ENCODE measurements at regions not wholly inside any gene's neighbourhood (a gene's known extent, or its start where the extent isn't known, plus 50 kb on each side); places are given as distances from the start of the nearest gene placed in this dataset.
"Not testable (repeated sequence)": the region's sequence is repeated elsewhere in the genome, so short reads cannot be mapped to it uniquely, and the experiment has no call there.

DNA sequence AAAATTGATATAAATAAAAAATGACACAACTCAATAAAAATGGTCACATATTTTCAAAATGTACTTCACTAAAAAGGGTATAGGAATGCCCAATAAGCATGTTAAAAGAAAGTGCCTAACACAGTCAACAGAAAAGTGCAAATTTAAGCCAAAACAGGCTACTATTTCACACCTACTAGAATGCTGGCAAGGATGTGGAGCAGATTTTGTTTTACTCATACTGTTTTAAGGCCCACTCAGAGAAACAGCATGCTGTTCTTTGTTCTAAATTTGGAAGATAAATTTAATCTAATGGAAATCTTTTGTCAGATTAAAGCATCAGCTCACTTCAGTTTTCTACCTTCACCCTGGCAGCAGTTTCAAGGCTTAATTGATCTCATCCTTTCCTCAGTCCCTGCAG is 576.8 kb upstream of the HS3ST1 start:
- DNase-seq, result no peak

DNA sequence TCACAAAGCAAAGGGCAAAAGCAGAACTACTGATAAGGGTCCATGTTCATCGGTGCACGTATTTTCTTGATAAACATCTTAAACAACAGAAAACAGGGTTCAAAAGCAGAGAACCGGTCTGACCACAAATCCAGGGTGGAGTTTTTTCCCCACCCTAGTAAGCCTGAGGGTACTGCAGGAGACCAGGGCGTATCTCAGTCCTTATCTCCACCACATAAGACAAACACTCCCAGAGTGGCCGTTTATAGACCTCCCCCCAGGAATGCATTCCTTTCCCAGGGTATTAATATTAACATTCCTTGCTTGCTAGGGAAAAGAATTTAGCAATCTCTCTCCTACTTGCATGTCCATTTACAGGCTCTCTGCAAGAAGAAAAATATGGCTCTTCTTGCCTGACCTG is 567.9 kb upstream of the HS3ST1 start:
- not testable (repeated sequence) for DNase-seq

DNA sequence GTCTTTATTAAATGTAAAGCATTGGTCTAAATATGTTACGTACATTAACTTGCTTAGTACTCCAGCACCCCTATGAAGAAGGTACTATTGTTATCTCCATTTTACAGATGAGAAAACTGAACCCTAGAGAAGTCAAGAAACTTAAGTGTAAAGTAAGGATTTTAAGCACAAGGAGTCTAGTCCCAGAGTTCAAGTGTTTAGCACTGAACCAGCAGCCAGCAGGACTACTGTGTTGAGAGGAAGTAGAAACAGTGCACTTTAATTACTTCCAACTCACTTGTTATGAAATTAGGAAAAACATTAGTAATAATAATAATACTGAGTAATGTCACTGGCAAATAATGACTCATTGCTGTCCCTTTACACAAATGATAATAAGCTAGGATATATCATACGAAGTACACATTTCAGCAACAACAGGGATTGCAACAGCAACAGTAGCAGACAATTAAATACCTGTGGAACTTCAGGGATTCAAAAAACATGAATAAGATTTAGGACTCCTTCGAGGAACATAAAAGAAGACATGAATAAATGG is 548.1 kb upstream of the HS3ST1 start:
- DNase-seq, result no peak

DNA sequence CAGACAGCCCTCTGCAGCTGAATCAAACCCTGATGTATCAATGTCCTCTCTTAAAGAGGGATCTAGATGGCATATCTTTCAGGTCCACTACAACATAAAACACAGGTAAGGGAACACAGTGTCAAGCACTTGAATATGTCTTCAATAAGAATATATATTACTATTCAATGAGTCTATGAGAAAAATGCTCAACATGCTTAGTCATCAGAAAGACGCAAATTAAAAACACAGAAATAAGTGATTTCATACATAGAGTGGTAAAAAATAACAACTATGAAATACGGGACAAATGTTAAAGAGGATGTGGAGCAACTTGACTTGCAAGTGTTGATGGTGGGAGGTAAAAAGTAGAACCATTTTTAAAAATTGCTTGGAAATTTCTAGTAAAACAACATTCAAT is 544.6 kb upstream of the HS3ST1 start:
- DNase-seq, result no peak

DNA sequence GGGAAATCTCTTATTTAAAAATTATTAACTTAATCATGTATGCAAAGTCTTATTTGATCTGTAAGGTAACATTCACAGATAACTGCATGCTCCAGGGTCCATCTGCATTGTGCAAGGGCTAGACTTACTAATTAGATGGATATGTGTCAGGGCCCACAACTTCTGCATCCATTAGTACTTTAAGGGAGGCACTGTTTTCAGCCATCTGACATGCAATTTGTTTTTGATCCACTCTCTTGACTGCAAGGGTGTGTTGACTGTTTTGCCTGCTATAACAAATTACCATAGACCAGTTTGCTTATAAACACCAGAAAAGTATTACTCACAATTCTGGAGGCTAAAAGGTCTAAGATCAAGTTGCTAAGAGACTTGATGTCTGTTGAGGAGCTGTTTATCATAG is 542.1 kb upstream of the HS3ST1 start:
- no peak for DNase-seq

DNA sequence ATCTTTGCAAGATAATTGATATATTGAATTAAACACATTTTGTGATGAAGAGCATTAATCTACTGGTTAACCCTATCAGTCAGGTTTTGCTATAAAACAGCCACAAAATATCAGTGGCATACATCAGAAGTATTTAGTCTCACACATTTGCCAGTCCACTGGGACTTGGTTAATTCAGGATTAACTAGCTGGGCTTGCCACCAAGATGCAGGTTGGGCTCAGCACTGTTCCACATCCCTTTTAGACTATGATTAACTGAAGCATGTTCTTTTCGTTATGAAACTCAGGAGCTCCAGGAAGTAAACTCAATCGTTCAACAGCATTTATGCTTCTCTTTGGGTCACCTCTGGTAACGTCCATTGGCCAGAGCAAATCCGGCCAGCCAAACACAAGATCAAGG is 538.1 kb upstream of the HS3ST1 start:
- DNase-seq, result no peak

DNA sequence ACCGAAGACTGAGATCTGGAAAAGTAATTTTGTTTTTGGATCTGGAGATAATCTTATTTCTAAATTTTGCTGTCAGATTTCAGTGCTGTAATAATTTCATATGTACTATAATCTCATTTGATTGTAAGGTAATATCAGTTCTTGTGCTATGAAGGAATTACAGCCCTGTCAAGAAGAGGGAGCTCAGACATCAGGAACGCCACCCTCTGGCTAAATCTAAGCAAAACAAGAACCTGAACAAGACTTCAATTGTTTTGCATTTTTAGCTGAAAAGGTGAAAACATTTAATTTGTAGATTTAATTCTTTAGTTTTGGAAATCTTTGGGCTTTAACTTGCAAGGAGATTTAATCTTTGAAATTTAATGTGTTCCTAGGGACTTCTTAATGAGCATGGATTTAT is 525.4 kb upstream of the HS3ST1 start:
- peak; percentile 12 to 48 for DNase-seq

DNA sequence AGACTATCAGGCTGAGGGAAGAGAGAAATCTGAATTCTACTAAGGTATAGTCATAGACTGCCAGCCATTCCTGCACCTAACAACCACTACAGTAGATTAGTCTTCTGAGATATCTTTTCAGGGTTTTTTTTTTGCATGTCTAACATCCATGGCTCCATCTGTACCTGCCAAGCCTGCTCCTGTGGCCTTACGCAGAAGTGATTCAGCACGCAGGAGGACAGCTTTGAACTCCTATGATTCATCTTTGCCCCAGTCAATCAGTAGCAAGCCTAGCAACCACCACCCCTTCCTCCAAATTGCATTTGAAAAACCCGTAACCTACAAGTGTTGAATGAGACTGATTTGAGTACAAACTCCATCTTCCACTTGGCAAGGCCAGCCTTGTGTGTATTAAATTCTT is 520.7 kb upstream of the HS3ST1 start:
- DNase-seq, result no peak

DNA sequence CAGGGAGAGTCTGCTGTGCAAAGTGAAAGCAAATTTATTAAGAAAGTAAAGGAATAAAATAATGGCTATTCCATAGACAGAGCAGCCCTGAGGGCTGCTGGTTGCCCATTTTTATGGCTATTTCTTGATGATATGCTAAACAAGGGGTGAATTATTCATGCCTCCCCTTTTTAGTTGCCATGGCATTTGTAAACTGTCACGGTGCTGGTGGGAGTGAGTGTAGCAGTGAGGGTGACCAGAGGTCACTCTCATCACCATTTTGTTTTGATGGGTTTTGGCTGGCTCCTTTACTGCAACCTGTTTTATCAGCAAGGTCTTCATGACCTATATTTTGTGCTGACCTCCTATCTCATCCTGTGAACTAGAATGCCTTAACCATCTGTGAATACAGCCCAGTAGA is 518.9 kb upstream of the HS3ST1 start:
- not testable (repeated sequence) for DNase-seq

DNA sequence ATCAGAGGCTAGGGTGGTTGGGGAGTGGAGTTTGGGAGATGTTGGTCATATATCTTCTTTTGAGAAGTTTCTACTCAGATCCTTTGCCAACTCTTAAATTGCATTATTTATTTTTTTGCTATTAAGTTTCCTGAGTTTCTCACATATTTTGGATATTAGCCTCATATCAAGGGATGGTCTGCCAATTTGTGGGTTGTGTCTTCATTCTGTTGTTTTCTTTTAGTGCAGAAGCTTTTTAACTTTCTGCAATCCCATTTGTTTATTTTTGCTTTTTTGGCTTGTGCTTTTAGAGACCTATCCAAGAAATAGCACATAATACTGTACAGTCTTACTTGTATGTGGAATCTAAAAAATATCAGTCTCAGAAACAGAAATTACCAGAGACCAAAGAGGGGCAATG is 509.2 kb upstream of the HS3ST1 start:
- DNase-seq, result no peak

DNA sequence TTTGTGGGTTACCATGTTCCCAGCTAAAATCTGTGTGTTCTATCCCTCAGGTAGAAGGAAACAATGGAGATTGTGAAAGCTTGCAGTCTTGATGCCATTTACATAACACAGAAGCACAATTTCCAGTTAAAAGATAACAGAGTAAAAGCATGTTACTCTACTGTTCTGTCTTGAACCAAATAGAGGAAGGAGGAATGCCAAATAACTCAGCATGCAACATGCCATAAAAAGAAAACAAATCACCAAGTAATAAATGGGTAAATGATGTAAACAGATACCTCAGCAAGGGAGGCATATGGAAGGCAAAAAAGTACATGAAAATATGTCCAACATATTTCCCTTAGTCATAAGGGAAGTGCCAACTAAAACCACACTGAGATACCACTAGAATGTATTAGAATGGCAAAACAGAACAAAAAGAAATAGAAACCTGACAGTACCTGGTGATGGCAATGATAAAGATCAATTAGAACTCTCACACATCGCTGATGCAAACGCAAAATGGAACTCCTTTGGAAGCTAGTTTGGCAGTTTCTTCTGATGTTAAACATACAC is 502.6 kb upstream of the HS3ST1 start:
- no peak for DNase-seq

DNA sequence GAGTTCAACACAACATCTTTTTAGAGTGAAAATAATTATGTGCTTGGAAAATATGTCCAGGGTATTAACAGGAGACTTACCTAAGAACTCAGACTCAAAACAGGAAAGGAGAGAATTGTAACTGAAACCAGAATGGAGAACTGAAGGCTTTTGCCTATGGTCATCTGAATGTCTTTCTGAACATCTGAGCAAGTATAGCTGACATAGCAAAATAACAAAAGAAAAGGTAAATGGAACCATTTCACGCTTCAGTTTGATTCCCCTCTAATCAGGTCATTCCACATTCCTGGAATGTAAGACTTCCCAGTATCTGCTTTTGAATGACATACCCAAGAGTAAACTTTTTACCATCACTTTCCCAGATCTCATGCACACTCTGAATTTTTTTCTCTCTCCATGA is 500.4 kb upstream of the HS3ST1 start:
- no peak for DNase-seq

DNA sequence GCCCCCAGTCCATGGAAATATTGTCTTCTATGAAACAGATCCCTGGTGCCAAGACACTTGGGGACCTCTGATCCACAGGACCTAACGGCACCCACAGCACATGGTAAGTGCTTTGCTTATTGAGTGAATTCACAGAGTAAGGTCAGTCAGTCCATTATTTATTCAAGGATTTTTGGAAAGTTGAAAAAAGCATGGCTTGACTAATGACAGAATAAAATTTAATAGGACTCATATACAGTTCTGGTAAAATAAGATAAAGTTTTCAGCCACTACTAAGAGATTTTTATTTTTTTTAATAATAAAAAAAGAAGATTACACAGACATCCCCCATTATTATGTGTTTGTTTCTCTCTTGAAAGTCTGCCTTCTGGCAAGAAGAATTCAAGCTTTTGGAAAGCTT is 490.6 kb upstream of the HS3ST1 start:
- no peak for DNase-seq

DNA sequence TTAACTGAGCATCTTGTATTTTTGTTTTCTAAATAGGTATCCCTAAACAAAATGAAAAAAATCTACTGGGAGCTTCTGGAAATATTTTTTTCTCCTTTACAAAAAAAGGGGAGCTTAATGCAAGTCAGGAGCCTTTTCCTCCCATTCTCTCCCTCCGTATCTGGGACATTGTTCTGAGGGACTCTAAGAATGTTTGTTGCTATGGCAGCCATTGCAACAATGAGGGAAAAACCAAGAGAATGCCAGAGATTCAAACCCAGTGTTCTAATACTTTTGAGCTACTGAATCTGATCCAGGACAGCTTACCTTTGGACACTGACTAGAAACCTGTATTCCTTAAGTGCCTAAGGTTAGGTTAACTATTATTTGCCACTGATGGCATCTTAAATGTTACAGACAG is 485.7 kb upstream of the HS3ST1 start:
- DNase-seq, result no peak

DNA sequence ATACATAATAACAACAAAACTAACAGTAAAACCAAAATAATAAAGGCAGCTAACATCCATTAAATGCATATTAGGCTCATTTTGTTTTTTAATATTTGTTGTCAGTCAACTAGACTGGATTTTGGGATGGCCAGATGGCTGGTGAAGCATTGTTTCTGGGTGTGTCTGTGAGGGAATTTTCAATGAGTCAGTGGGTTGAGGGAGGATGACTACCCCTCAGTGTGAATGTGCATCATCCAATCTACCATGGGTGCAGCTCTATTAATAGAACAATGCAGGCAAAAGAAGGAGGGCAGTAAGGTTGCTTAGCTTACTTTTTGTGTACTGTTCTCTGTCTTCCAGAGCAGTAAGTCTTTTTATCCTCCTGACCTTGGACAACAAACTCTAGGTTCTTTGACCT is 484.2 kb upstream of the HS3ST1 start:
- DNase-seq, result peak; percentile 1 to 36

DNA sequence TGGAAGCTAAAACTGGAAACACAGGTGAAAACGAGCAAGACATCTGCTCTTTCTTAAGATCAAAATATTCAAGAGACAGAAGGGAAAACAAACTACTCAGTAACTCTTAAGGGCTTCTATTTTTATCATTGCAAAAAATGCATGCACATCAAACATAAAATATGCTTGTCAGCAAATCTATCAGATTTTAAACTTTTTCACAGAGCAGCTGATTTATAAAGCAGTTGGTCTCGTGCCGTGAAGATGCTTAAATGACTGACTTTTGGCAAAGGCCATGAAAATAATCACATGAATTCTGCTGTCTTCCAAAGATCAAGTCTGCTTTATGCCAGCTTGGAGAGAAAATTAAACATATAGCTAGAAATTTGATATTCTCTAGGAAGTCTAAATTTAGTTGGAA is 482.1 kb upstream of the HS3ST1 start:
- no peak for DNase-seq

DNA sequence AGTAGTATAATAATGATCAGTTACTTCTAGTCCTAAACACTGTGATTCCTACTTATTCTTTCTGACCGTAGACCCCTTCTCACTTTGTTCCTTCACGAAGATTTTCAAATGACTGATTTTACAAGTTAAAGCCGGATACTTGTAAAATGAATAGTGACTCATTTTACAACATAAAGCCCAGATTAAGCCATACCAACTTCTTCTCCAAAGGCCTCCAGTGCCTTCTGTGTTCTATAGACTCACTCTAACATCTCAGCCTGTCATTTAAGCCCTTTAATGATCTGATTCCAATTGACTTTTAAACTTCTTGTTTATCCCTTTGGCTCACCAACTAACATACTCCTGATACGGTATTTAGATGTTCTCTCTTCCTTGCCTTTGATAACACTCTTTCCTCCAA is 480.0 kb upstream of the HS3ST1 start:
- no peak for DNase-seq

DNA sequence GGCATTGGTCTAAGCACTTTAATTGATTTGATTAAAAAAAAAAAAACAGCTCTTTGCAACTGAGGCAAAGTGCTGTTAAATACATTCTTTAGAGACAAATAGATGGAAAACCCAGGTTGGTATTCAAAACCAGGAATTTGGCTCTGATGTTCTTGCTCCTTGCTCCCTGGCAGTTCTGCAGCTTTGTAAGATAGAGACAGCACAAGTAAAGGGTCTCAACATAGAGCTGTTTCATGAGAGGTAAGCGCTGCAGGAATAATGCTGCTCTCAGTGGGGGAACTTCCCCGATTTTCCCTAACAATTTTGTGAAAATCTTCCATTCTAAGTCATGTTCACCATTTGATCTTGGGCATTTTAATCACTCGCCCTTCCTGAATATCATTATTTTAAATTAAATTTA is 479.5 kb upstream of the HS3ST1 start:
- DNase-seq, result no peak

DNA sequence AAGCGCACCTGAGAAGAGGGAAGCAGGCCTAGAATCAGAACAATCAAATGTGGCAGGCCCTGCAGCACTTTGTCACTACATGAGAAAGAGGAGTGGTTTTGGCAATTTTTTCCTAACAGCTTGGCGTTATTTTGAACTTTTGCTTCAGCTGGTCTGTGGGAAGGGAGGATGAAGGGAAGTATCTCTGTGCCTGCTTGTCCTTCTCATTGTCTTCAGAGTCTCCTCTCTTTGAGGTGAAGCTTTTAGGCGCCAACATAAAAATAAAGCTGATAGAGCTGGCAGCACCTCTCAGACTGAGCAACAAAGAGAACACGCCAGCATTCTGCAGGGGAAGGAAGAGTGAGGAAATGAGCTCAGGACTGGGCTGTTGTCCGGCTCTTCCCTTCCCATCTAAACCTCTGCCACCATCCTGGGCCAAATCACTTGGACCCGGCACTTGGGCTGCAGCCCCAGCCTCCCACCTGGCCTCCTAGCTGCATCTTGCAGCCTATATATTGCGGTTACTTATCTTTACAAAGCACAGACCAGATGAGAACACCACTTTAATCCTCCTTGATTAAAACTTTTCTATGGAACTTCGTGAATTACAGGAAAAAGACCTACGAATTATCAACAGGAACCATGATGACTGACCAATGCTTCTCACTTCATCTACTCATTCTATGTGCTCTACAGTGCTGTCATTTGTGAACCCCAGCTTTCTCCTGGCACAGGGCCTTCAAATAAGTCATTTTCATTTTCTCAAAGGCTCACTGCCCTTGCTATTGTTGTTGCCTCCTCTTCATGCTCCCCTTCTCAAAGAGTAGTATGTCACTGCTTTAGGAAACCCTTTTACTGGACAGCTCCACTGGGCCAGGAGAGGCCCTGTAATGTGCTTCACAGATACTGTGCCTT is 476.4 kb upstream of the HS3ST1 start:
- no peak for DNase-seq

DNA sequence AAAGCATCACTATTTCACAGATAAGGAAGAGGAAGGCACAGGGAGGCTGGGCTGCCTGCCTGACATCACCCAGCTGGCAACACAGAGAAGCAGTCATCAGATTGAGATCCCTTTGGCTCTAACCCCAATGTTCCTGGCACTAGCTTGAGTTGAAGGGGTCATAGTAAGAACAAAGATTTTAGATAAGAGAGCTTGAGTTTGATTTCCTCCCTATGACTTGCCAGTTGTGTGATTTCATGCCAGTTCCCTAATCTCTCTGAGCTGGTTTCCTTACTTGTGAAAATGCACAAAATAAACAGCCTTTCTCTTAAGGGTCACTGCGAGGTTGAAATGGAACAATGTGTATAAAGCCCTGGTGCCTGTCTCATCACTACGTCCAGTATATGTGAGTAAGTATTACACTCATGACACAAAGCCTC is 475.4 kb upstream of the HS3ST1 start:
- no peak for DNase-seq

DNA sequence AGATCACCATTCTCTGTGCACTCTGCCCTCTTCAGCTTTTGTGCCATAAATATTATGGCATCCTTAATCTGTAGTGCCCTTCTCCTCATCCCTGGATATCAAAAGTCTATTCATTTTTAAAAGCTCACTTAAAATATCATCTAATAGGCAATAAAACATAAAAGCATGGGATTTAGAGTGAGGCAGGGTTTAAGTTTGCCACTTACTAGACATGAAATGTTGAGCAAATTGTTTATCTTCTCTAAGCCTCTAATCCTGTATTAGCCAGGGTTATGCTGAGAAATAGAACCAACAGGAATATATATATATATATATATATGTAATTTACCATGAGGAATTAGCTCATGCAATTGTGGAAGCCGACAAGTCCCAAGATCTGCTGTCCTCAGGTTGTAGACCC is 472.4 kb upstream of the HS3ST1 start:
- DNase-seq, result no peak

DNA sequence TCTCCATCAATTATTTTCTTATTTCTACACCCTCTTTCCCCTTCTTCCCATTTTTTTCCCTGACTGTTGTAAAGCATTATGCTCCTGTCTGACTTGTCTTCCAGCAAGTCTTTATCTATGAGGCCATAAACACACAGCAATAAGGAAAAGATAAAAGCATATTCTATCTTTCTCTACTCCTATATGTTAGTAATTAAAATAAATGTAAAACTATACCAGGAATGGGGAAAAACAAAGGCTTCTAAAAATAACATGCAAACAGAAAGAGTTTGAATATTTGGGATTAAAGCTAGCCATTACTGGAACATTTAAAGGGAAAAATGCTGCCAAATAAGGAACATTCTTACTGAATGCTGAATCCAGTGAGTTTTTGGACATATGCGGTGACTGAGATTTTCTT is 471.7 kb upstream of the HS3ST1 start:
- no peak for DNase-seq

DNA sequence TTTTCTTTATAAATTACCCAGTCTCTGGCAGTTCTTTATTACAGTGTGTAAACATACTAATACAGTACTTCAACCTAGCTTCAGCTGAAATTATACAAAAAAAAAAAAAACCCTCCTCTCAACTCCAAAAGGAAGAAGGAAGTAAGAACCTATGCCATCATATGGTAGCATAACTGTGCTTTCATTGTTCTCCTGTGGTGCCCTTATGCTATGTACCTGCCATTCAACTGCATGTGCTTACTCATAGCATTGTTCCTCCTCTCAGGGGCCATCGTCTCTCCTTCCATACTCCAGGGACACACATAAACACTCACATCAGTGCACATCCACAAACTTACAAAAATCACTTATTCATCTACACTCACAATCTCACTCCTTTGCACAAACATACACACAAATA is 470.1 kb upstream of the HS3ST1 start:
- DNase-seq, result no peak

DNA sequence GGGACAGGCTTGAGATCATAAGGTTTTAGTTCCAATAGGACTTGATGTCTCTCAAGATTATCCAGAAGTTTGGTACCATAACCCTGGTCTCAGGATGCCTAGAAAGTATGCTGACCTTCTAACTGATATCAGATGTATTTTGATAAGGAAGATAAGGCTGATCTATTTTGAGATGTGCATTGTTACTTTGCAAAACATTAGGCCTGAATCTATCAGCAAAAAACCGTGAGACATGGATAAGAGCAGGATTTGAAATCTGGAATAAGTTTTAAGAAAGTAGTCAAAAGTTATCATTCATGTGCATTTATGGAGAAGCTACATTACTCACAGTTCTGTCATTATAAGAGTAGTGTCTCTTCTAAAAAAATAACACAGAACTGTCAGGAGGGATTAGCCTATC is 467.1 kb upstream of the HS3ST1 start:
- DNase-seq, result no peak

DNA sequence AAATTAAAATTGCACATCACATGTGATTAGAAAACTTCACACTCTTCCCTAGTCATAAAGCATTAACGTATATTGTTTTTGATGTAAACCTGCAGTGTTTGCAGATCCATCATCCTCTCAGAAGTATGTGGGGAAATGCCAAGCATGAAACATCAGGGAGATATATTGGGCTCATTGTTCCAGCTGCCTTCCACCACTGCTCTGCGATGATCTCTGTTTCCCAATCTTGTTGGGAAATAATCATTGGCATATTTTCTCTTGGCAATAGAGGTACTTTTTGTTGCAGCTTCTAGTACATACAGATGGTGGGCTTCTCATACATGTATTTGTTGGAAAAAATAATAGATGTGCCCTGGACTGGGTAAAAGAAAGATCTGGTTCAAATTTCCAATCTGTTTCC is 466.3 kb upstream of the HS3ST1 start:
- DNase-seq, result no peak

Data from inflammatory macrophage treated with lipopolysaccharide for 1 hour (primary cell).